Coronary artery (tissue), 2 donors: ENCODE measurements at regions not wholly inside any gene's neighbourhood (a gene's known extent, or its start where the extent isn't known, plus 50 kb on each side); places are given as distances from the start of the nearest gene placed in this dataset.
"Not testable (repeated sequence)": the region's sequence is repeated elsewhere in the genome, so short reads cannot be mapped to it uniquely, and the experiment has no call there.

Experiments used
- DNase-seq: peaks from one replicate; pipeline ENCODE4 v3.0.0-alpha.2; 2017; ENCODE audit warnings: low spot score
- H3K27ac ChIP-seq, 2 donors: fragments of 200-600 bp; sonication (generic); one replicate each; pipeline ENCODE4 v1.5.1; 2016 to 2019
- H3K4me3 ChIP-seq: fragments of 200-600 bp; sonication (generic); 2 replicates; pipeline ENCODE4 v1.5.1; 2016; ENCODE audit warnings: mild to moderate bottlenecking, moderate library complexity
- TF ChIP-seq, protein P1 (sequence below): fragments of 200-600 bp; sonication (generic); IDR thresholded peaks from one replicate; pipeline ENCODE4 v1.5.1; 2019; ENCODE audit warnings: antibody characterized with exemption

DNA sequence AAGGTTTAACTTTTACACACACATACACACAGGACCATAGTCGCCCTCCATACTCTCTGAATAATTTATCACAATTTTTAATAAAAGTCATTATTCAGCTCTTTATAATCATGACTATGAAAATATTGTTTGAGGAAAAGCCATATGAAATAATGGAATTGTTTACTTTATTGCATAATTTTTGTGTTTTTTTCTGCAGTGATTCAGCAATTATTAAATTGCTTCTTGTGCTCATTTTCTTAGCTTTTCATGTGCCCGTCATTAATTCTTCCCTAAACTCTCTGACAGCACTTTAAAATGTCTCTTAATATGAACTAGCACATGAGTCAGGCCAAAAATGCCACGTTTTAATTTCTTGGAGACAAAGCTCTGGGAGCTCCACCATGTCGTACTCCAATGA, 77.5 kb upstream of the ALX4 start:
- no peak for DNase-seq
- H3K4me3 ChIP-seq = no peak overlapping the region
- no peak overlapping the region for H3K27ac ChIP-seq
- TF ChIP-seq, protein P1, sequence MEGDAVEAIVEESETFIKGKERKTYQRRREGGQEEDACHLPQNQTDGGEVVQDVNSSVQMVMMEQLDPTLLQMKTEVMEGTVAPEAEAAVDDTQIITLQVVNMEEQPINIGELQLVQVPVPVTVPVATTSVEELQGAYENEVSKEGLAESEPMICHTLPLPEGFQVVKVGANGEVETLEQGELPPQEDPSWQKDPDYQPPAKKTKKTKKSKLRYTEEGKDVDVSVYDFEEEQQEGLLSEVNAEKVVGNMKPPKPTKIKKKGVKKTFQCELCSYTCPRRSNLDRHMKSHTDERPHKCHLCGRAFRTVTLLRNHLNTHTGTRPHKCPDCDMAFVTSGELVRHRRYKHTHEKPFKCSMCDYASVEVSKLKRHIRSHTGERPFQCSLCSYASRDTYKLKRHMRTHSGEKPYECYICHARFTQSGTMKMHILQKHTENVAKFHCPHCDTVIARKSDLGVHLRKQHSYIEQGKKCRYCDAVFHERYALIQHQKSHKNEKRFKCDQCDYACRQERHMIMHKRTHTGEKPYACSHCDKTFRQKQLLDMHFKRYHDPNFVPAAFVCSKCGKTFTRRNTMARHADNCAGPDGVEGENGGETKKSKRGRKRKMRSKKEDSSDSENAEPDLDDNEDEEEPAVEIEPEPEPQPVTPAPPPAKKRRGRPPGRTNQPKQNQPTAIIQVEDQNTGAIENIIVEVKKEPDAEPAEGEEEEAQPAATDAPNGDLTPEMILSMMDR = no peak

DNA sequence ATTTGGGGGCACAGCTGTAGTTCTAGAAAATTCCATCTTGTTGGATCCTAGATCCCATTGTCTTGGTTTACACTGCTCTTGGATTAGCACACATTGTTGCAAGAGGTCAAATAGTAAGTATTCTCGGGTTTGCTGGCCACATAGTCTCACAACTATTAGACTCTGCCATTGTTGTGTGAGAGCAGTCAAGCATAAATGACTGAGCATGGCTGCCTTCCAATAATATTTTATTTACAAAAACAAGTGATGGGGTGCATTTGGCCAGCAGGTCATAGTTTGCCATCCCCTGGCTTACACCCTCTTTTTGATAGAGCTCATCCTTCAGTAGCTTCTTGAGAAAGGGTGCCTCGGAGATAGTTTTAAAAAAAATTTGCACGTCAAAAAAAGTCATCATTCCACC, 77.9 kb upstream of the ALX4 start:
- H3K4me3 ChIP-seq = no peak overlapping the region
- no peak overlapping the region for H3K27ac ChIP-seq
- DNase-seq = no peak
- TF ChIP-seq, protein P1 = no peak

DNA sequence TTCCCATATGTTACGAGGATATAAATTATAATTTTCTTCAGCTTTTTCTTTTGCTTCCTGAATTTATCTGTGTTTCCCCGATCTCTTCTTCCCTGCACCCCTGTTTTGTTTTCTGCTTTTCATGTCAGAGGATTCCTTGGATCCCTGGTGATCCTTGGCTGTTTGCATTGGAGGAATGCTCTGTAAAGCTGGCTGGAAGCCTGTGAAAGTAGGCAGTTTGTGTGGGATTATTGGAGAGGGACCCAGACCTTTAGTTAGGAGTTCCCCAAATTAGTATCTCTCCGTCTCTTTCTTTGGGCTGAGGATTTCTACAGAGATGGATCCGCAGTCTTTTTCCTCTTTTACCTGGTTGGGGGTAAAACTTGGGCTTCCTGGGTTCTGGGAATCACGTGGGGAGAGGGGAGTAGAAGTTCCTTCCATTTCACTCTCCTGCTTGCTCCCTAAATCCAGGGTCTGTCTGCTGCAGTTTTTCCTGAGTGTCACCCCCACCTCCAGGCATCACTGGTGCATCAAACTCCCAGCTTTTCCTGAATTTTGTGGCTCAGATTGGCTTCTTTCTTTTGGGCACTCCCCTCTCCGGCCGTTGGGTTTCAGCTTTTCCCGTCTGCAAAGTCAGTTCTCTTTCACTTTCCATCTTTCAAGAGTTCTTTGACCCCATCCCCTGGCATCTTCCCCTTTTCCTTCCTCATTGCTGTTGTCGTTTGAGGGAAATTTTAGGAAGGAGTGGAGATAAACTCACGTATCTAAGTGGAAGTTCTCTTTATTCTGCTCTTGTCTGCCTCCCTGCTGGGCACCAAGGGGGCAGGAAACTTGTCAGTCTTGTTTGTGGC, 79.1 kb upstream of the ALX4 start:
- no peak overlapping the region for H3K4me3 ChIP-seq
- no peak for DNase-seq
- TF ChIP-seq, protein P1 = no peak
- no peak overlapping the region for H3K27ac ChIP-seq

DNA sequence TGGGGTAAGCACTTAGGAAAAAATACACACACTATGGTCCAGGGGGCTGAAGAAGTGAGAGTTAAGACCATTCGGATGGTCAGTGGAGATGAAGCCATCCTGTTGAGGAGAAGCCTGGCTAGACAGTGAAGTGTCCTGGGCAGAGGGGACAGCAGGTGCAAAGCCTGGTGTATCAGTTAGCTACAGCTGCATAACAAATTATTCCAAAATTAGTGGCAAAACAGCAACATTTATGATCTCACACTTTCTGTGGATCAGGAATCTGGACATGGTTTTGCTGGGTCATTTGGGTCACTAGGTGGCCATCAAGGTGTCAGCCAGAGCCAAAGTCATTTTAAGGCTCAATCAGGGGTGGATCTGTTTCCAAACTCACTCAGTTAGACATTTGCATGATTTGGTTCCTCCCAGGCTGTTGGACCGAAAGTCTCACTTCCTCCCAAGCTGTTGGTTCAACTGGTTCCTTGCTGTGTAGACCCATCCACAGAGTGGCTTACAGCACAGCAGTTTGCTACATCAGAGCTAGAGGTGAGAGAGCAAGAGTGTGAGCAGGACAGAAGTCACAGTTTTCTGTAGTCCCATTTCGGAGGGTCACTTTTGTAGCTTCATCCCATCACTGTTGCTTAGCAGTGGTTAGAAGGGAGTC, 80.1 kb upstream of the ALX4 start:
- no peak for DNase-seq
- Histone ChIP-seq H3K4me3 (no peak overlapping the region), H3K27ac (no peak overlapping the region)
- TF ChIP-seq, protein P1 = no peak

DNA sequence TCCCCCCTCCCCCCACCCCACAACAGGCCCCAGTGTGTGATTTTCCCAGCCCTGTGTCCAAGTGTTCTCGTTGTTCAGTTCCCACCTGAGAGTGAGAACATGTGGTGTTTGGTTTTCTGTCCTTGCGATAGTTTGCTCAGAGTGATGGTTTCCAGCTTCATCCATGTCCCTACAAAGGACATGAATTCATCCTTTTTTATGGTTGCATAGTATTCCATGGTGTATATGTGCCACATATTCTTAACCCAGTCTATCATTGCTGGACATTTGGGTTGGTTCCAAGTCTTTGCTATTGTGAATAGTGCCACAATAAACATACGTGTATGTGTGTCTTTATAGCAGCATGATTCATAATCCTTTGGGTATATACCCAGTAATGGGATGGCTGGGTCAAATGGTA, 81.1 kb upstream of the ALX4 start:
- not testable (repeated sequence) for DNase-seq, H3K4me3 ChIP-seq, H3K27ac ChIP-seq

DNA sequence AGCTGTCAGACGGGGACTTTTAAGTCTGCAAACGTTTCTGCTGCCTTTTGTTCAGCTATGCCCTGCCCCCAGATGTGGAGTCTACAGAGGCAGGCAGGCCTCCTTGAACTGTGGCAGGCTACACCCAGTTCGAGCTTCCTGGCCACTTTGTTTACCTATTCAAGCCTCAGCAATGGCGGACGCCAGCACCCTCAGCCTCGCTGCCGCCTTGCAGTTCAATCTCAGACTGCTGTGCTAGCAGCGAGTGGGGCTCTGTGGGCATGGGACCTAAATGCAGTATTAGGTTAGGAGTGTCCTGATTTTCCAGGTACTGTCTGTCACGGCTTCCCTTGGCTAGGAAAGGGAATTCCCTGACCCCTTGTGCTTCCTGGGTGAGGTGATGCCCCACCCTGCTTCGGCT, 86.8 kb upstream of the ALX4 start:
- not testable (repeated sequence) for H3K4me3 ChIP-seq, DNase-seq, H3K27ac ChIP-seq

DNA sequence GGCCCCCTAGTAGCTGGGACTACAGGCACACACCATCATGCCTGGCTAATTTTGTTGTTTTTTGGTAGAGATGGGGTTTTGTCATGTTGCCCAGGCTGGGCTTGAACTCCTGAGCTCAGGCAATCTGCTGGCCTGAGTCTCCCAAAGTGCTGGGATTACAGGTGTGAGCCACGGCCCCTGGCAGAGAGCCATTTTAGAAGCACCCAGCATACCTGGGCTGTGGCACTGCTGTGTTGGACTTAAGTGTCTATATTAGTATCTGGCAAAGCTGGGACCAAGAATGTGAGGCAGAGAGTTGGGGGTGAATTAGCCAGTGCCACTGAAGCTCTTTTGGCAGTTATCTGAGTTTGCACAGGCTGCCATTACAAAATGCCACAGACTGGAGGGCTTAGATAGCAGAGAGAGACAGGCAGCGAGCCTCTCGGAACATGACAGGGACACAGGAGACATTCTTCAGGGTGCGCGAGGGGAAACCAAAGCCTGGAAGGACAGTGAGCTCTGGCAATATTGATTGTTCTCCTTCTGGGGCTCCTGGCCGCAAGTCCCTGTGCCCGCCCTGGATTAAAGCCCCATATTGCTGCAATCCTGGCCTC, 87.7 kb upstream of the ALX4 start:
- no peak overlapping the region for H3K27ac ChIP-seq
- no peak for DNase-seq
- no peak overlapping the region for H3K4me3 ChIP-seq

More for the DNA sequence above, 87.7 kb upstream of the ALX4 start:
- TF ChIP-seq, protein P1 = no peak
